GM12892 (cell line): ENCODE measurements at regions not wholly inside any gene's neighbourhood (a gene's known extent, or its start where the extent isn't known, plus 50 kb on each side); places are given as distances from the start of the nearest gene placed in this dataset.

Experiments used
- POLR2A ChIP-seq: IDR thresholded peaks from 2 replicates; pipeline ENCODE4 v1.6.1; 2011; ENCODE audit warnings: low read depth, low read length, control low read depth
- TAF1 ChIP-seq: IDR thresholded peaks from 2 replicates; pipeline ENCODE4 v1.6.1; 2011; ENCODE audit warnings: low read depth, mild to moderate bottlenecking, control low read depth, low read length, borderline replicate concordance

DNA sequence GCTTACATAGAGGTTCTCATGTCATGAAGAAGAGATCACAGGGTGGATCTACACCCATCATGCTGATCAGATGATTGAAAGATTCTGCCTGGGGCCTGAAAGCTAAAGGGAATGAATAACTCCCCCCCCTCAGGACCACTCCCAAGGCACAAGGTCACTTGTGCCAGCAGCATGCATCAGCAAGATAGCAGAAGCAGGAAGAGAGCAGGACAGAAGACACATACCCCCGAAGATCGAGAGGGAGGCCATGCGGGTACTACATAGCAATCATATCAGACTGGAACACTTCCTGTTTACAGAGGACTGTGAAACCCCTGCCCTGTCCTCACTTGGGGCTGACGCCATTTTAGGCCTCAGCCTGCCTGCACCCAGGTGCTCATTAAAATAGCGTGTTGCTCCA, 143.2 kb upstream of the EDNRB start:
- no peak for TF ChIP-seq POLR2A
- TF ChIP-seq TAF1 = no peak
